GM12878 (cell line): ENCODE measurements at regions not wholly inside any gene's neighbourhood (a gene's known extent, or its start where the extent isn't known, plus 50 kb on each side); places are given as distances from the start of the nearest gene placed in this dataset.

Source experiments
- ATAC-seq: fragments of 200-7000 bp; cut with Tn5 transposase; 3 replicates; pipeline ENCODE4 v1.9.1; 2020; ENCODE audit warnings: mild to moderate bottlenecking, moderate library complexity
- BruUV-seq: library from RNA; stranded (reverse); fragments of 400-500 nt; replicated peaks from 2 replicates; lab custom pipeline; 2021; lab: Mats Ljungman, UMichigan
- CTCF ChIA-PET: fragments of 300-600 bp; sonication (Branson Sonifier 250); formaldehyde crosslinking; extraction: SDS; loops from one replicate; lab custom pipeline; 2021; ENCODE audit warnings: inconsistent platforms; lab: Yijun Ruan, JAX
- POLR2A ChIA-PET: fragments of 350-600 bp; formaldehyde crosslinking; extraction: SDS; loops from one replicate; lab custom pipeline; 2021; ENCODE audit warnings: inconsistent platforms; lab: Charles Lee
- RAD21 ChIA-PET: fragments of 300-600 bp; sonication (Branson Sonifier 250); formaldehyde crosslinking; loops from one replicate; lab custom pipeline; 2023; ENCODE audit warnings: antibody characterized with exemption; ENCODE audit not compliant: unreplicated experiment; lab: Charles Lee
- SMC1A ChIA-PET: fragments of 300-600 bp; sonication (Branson Sonifier 250); formaldehyde crosslinking; loops from one replicate; lab custom pipeline; 2023; ENCODE audit not compliant: unreplicated experiment, uncharacterized antibody; lab: Charles Lee
- DNase-seq: peaks from one replicate; pipeline ENCODE4 v3.0.0-alpha.2; 2011; ENCODE audit warnings: low read depth, low spot score
- FAIRE-seq: peaks from 3 replicates; lab custom pipeline; 2011; peaks lifted over from hg19 to GRCh38; lab: Jason Lieb, UNC
- H2AFZ ChIP-seq: 2 replicates; pipeline ENCODE4 v1.6.0; 2011; ENCODE audit warnings: low read depth, low read length, control low read depth; ENCODE audit not compliant: control insufficient read depth
- H3K27ac ChIP-seq: 2 replicates; pipeline ENCODE4 v1.5.1; 2011; ENCODE audit warnings: control low read depth; ENCODE audit not compliant: control insufficient read depth, insufficient read depth
- H3K27me3 ChIP-seq, 2 experiments: replicated peaks in 1 of 2; 2 replicates each; pipeline versions ENCODE4 v1.6.0 to v1.6.1; 2011; ENCODE audit warnings: low read length in 1 of 2; ENCODE audit not compliant: control insufficient read depth in 2 of 2, insufficient read depth in 2 of 2
- H3K36me3 ChIP-seq, 2 experiments: 2 replicates each; pipeline ENCODE4 v1.5.1; 2011; ENCODE audit warnings: low read length in 1 of 2; ENCODE audit not compliant: control insufficient read depth in 2 of 2, insufficient read depth in 2 of 2
- H3K4me1 ChIP-seq: 2 replicates; pipeline ENCODE4 v1.6.1; 2011; ENCODE audit warnings: mild to moderate bottlenecking, low read length, moderate library complexity, mixed read lengths; ENCODE audit not compliant: control insufficient read depth, insufficient read depth
- H3K4me2 ChIP-seq: 2 replicates; pipeline ENCODE4 v1.6.0; 2011; ENCODE audit warnings: control low read depth; ENCODE audit not compliant: control insufficient read depth, insufficient read depth
- H3K4me3 ChIP-seq: fragments of 200-600 bp; sonication (generic); 2 replicates; pipeline ENCODE4 v1.5.1; 2016
- H3K79me2 ChIP-seq: 2 replicates; pipeline ENCODE4 v1.6.0; 2011; ENCODE audit warnings: low read length; ENCODE audit not compliant: control insufficient read depth, insufficient read depth
- H3K9ac ChIP-seq: 2 replicates; pipeline ENCODE4 v1.8.0; 2011; ENCODE audit warnings: low read length, control low read depth, mixed read lengths; ENCODE audit not compliant: control insufficient read depth, insufficient read depth
- H3K9me3 ChIP-seq: replicated peaks from 3 replicates; pipeline ENCODE4 v1.5.1; 2011; ENCODE audit warnings: mild to moderate bottlenecking, low read length; ENCODE audit not compliant: control insufficient read depth, insufficient read depth
- H4K20me1 ChIP-seq: 2 replicates; pipeline ENCODE4 v1.6.0; 2011; ENCODE audit not compliant: control insufficient read depth, insufficient read depth
- EGR1 ChIP-seq, 2 experiments: IDR thresholded peaks; 1 replicate in 1 of 2; 2 replicates in 1 of 2; pipeline ENCODE4 v1.6.1; 2011 to 2012; ENCODE audit warnings: low read depth in 2 of 2, low read length in 2 of 2, borderline replicate concordance in 1 of 2, mild to moderate bottlenecking in 1 of 2, moderate library complexity in 1 of 2
- ETV6 ChIP-seq, 2 experiments: fragments of 450-650 bp in 1 of 2; IDR thresholded peaks in 1 of 2; conservative IDR thresholded peaks in 1 of 2; 2 replicates each; pipeline ENCODE4 v1.6.1; 2014; ENCODE audit warnings: antibody characterized with exemption in 1 of 2, borderline replicate concordance in 1 of 2, low read depth in 1 of 2, mild to moderate bottlenecking in 1 of 2, moderate library complexity in 1 of 2
- LARP7 ChIP-seq: fragments of 450-650 bp; IDR thresholded peaks from 2 replicates; pipeline ENCODE4 v1.6.1; 2017; ENCODE audit warnings: mild to moderate bottlenecking
- MXI1 ChIP-seq: fragments of 150-350 bp; IDR thresholded peaks from 2 replicates; pipeline ENCODE4 v1.6.1; 2011; ENCODE audit warnings: low read depth, mild to moderate bottlenecking, inconsistent platforms, low read length, improper control_type of control experiment
- POLR2AphosphoS5 ChIP-seq: IDR thresholded peaks from 2 replicates; pipeline ENCODE4 v1.6.1; 2011; ENCODE audit warnings: mild to moderate bottlenecking, low read length, inconsistent platforms
- SMAD1 ChIP-seq: fragments of 450-650 bp; IDR thresholded peaks from 2 replicates; pipeline ENCODE4 v1.6.1; 2018; ENCODE audit warnings: mild to moderate bottlenecking, low read depth; ENCODE audit not compliant: partially characterized antibody
- TAF1 ChIP-seq: IDR thresholded peaks from 2 replicates; pipeline ENCODE4 v1.6.1; 2011; ENCODE audit warnings: mild to moderate bottlenecking, low read depth, low read length, borderline replicate concordance
- TCF7 ChIP-seq: IDR thresholded peaks from 2 replicates; pipeline ENCODE4 v1.6.1; 2014; ENCODE audit warnings: antibody characterized with exemption, borderline replicate concordance
- WRNIP1 ChIP-seq: IDR thresholded peaks from 2 replicates; pipeline ENCODE4 v1.6.1; 2011; ENCODE audit warnings: low read depth, low read length, improper control_type of control experiment, borderline replicate concordance
- ZNF24 ChIP-seq: fragments of 450-650 bp; IDR thresholded peaks from 2 replicates; pipeline ENCODE4 v1.6.1; 2017; ENCODE audit warnings: antibody characterized with exemption, mild to moderate bottlenecking
- WGBS: methylation state at CpG from one replicate; pipeline ENCODE4 v1.1.6; 2016; ENCODE audit warnings: low lambda C conversion rate; ENCODE audit not compliant: insufficient replicate concordance, insufficient coverage; ENCODE audit errors: missing lambda C conversion rate; 5-methylcytosine and 5-hydroxymethylcytosine counted together
- in situ Hi-C: fragments of 300-500 bp; cut with MboI; formaldehyde crosslinking; loops from 9 replicates; pipeline ENCODE4 v1.14.3; 2018; ENCODE audit warnings: mixed read lengths
- intact Hi-C: fragments of 100-400 bp; cut with micrococcal nuclease; formaldehyde crosslinking; loops from one replicate; pipeline ENCODE4 v1.14.2; 2022; ENCODE audit not compliant: unreplicated experiment
- TF ChIP-seq, protein P1 (sequence below): IDR thresholded peaks from 2 replicates; pipeline ENCODE4 v1.6.1; 2012; ENCODE audit warnings: low read length, inconsistent platforms
- TF ChIP-seq, protein P2 (sequence below): fragments of 150-350 bp; IDR thresholded peaks from 2 replicates; pipeline ENCODE4 v1.6.1; 2016; ENCODE audit warnings: low read depth, low read length
- TF ChIP-seq, protein P3 (sequence below): fragments of 150-350 bp; IDR thresholded peaks from 2 replicates; pipeline ENCODE4 v1.6.1; 2014; ENCODE audit warnings: mild to moderate bottlenecking, low read depth, low read length
- TF ChIP-seq, protein P4 (sequence below): fragments of 450-650 bp; IDR thresholded peaks from 2 replicates; pipeline ENCODE4 v1.6.1; 2017; ENCODE audit warnings: antibody characterized with exemption, mild to moderate bottlenecking, moderate library complexity

GRCh38 chr6:14059791-14060436 is 57.7 kb upstream of the CD83 start:
- H3K4me2 ChIP-seq: no peak overlapping the region
- intact Hi-C loops (no loop called here), in situ Hi-C loops (loop anchor here (5.0 kb wide), 1 partner anchor 268 kb away; no protein-coding TSS in a partner anchor)
- CTCF ChIA-PET: interaction anchor here (0.5 kb wide), 1 partner anchor 1011 kb away, joined by 3 read pairs; no protein-coding TSS in a partner anchor
- no peaks in the 10 kb centered on the region for H3K4me1 ChIP-seq
- ATAC-seq: no peak
- RAD21 ChIA-PET: no interaction called here
- no peak overlapping the region for H3K9ac ChIP-seq
- no peak overlapping the region for H3K27ac ChIP-seq
- H3K4me3 ChIP-seq: no peak overlapping the region
- POLR2A ChIA-PET: no interaction called here
- no peak for DNase-seq
- BruUV-seq: no TSS peak
- no peaks in the 10 kb centered on the region for H3K79me2 ChIP-seq
- no peaks in the 10 kb centered on the region for H3K36me3 ChIP-seq
- H4K20me1 ChIP-seq: no peaks in the 10 kb centered on the region
- H3K27me3 ChIP-seq: peaks cover 5 to 8% of the 10 kb centered on the region in 2 experiments; a peak in 3 of 4 replicates
- peaks cover 6% of the 10 kb centered on the region; the same call in 2 of the 3 replicates for H3K9me3 ChIP-seq
- SMC1A ChIA-PET: interaction anchor here (1.0 to 1.4 kb wide), 2 partner anchors 10 to 13 kb away, joined by 3 read pairs; no protein-coding TSS in a partner anchor
- FAIRE-seq: no peak
- WGBS: 44% methylated on average over 10 of the region's 10 CpGs
- H2AFZ ChIP-seq: no peak overlapping the region
- TF ChIP-seq TCF7 (no peak), WRNIP1 (no peak), POLR2AphosphoS5 (no peak), MXI1 (no peak), TAF1 (no peak), LARP7 (no peak), SMAD1 (no peak), EGR1 (IDR thresholded peaks at IDR 0.05; ENCODE audit: borderline replicate concordance in 1 of 2, low read depth in 2 of 2, low read length in 2 of 2) (no peak), ZNF24 (no peak), ETV6 (conservative IDR thresholded peaks at IDR 0.05 in 1 of 2, IDR thresholded peaks at IDR 0.05 in 1 of 2; ENCODE audit: borderline replicate concordance in 1 of 2, low read depth in 1 of 2) (no peak)
- TF ChIP-seq, protein P1, sequence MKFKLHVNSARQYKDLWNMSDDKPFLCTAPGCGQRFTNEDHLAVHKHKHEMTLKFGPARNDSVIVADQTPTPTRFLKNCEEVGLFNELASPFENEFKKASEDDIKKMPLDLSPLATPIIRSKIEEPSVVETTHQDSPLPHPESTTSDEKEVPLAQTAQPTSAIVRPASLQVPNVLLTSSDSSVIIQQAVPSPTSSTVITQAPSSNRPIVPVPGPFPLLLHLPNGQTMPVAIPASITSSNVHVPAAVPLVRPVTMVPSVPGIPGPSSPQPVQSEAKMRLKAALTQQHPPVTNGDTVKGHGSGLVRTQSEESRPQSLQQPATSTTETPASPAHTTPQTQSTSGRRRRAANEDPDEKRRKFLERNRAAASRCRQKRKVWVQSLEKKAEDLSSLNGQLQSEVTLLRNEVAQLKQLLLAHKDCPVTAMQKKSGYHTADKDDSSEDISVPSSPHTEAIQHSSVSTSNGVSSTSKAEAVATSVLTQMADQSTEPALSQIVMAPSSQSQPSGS: no peak
- TF ChIP-seq, protein P2, sequence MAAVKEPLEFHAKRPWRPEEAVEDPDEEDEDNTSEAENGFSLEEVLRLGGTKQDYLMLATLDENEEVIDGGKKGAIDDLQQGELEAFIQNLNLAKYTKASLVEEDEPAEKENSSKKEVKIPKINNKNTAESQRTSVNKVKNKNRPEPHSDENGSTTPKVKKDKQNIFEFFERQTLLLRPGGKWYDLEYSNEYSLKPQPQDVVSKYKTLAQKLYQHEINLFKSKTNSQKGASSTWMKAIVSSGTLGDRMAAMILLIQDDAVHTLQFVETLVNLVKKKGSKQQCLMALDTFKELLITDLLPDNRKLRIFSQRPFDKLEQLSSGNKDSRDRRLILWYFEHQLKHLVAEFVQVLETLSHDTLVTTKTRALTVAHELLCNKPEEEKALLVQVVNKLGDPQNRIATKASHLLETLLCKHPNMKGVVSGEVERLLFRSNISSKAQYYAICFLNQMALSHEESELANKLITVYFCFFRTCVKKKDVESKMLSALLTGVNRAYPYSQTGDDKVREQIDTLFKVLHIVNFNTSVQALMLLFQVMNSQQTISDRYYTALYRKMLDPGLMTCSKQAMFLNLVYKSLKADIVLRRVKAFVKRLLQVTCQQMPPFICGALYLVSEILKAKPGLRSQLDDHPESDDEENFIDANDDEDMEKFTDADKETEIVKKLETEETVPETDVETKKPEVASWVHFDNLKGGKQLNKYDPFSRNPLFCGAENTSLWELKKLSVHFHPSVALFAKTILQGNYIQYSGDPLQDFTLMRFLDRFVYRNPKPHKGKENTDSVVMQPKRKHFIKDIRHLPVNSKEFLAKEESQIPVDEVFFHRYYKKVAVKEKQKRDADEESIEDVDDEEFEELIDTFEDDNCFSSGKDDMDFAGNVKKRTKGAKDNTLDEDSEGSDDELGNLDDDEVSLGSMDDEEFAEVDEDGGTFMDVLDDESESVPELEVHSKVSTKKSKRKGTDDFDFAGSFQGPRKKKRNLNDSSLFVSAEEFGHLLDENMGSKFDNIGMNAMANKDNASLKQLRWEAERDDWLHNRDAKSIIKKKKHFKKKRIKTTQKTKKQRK: no peak
- TF ChIP-seq, protein P3, sequence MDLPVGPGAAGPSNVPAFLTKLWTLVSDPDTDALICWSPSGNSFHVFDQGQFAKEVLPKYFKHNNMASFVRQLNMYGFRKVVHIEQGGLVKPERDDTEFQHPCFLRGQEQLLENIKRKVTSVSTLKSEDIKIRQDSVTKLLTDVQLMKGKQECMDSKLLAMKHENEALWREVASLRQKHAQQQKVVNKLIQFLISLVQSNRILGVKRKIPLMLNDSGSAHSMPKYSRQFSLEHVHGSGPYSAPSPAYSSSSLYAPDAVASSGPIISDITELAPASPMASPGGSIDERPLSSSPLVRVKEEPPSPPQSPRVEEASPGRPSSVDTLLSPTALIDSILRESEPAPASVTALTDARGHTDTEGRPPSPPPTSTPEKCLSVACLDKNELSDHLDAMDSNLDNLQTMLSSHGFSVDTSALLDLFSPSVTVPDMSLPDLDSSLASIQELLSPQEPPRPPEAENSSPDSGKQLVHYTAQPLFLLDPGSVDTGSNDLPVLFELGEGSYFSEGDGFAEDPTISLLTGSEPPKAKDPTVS: no peak
- TF ChIP-seq, protein P4, sequence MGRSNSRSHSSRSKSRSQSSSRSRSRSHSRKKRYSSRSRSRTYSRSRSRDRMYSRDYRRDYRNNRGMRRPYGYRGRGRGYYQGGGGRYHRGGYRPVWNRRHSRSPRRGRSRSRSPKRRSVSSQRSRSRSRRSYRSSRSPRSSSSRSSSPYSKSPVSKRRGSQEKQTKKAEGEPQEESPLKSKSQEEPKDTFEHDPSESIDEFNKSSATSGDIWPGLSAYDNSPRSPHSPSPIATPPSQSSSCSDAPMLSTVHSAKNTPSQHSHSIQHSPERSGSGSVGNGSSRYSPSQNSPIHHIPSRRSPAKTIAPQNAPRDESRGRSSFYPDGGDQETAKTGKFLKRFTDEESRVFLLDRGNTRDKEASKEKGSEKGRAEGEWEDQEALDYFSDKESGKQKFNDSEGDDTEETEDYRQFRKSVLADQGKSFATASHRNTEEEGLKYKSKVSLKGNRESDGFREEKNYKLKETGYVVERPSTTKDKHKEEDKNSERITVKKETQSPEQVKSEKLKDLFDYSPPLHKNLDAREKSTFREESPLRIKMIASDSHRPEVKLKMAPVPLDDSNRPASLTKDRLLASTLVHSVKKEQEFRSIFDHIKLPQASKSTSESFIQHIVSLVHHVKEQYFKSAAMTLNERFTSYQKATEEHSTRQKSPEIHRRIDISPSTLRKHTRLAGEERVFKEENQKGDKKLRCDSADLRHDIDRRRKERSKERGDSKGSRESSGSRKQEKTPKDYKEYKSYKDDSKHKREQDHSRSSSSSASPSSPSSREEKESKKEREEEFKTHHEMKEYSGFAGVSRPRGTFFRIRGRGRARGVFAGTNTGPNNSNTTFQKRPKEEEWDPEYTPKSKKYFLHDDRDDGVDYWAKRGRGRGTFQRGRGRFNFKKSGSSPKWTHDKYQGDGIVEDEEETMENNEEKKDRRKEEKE: no peak
